ENCODE measurements at regions not wholly inside any gene's neighbourhood (a gene's known extent, or its start where the extent isn't known, plus 50 kb on each side); places are given as distances from the start of the nearest gene placed in this dataset.

DNA sequence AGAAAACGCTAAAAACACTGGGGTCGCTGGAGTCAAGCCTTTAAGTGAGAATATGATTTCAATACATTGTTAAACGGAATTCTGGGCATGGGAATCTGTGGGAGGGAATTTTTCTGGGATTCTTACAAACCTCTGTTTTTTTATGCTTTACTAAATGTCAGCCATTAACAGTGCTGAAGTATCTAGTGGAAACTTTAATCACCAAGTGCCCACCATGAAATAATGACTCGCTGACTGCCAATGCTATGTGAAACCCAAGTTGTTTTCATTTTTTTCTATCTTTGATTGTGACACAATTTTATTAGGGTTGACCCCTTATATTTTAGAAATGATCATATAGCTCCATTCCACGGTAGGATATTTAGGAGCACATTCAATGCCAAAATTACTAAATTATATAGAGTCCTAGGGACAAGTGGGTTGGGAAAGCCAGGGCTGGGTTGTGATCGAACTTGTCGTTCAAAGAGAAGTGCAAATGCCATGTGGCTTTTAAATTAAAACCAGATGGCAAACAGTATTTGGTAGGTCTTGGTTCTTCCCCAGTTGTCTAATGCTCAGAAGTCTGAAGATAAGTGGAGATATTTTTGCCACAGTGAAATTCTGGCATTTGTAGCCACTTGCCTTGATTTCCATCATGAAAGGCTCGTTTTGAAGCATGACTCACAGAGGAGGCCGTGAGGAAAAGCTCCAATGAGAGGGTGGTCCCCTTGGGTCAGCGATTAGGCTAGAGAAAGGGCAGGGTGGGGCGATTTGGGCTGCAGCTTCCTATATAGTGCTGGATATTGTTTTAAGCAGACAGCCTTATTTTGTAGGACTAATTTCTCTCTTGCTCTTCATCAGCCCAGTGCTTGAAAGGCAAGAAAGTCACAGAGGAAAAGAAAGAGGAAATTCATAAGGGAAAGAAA is 254.4 kb upstream of the JAG1 start:
- Histone ChIP-seq H3K79me2 (ENCODE audit: insufficient read depth, low read length) (no peaks in the 10 kb centered on the region), H4K20me1 (ENCODE audit: insufficient read depth) (no peaks in the 10 kb centered on the region), H3K4me2 (ENCODE audit: low read length) (no peak overlapping the region), H3K9me3 (ENCODE audit: control insufficient read depth in 1 of 2, insufficient read depth in 1 of 2, low read depth in 1 of 2, low read length in 2 of 2) (no peaks in the 10 kb centered on the region), H3K36me3 (ENCODE audit: control insufficient read depth in 1 of 2, insufficient read depth in 2 of 2, low read length in 2 of 2) (no peaks in the 10 kb centered on the region), H3K9me2 (ENCODE audit: insufficient read depth) (no peaks in the 10 kb centered on the region; the same call in 1 of the 2 replicates), H3K4me1 (ENCODE audit: control insufficient read depth in 1 of 2, insufficient read depth in 2 of 2, low read length in 2 of 2) (peaks cover 2% of the 10 kb centered on the region in 2 experiments; a peak in 3 of 4 replicates), H3K9ac (ENCODE audit: low read length) (no peak overlapping the region), H2AFZ (ENCODE audit: low read depth, low read length, poor library complexity, severe bottlenecking) (no peak overlapping the region), H3K4me3 (replicated peaks in 1 of 2; ENCODE audit: low read depth in 1 of 2, low read length in 2 of 2) (no peak overlapping the region), H3K27ac (ENCODE audit: low read depth, low read length) (no peak overlapping the region), H3K27me3 (ENCODE audit: insufficient read depth, low read length) (no peaks in the 10 kb centered on the region)
- POLR2A ChIA-PET = no interaction called here
- RAD21 ChIA-PET (ENCODE audit: low non-redundant PET in 1 of 2, low total read pairs in 2 of 2, uncharacterized antibody in 2 of 2, unreplicated experiment in 2 of 2) = interaction anchor here in 1 of 2 experiments (0.6 kb wide), 1 partner anchor 339 kb away, joined by 3 read pairs; no protein-coding TSS in a partner anchor
- ATAC-seq (no peak), DNase-seq (ENCODE audit: low read depth, low spot score) (no peak)
- no TSS peak for BruUV-seq (replicated peaks)
- intact Hi-C loops (cut with micrococcal nuclease) = no loop called here
- TF ChIP-seq TCF7L2 (IDR thresholded peaks at IDR 0.05; ENCODE audit: borderline replicate concordance, extremely low read depth, insufficient read depth, insufficient read length) = no peak
- no peak for TF ChIP-seq JUND (IDR thresholded peaks at IDR 0.05)
- no peak for TF ChIP-seq EZH2phosphoT487 (IDR thresholded peaks at IDR 0.05; ENCODE audit: borderline replicate concordance)
- TF ChIP-seq FOSL1 (IDR thresholded peaks at IDR 0.05; ENCODE audit: low read depth) = no peak
- TF ChIP-seq CBX3 (IDR thresholded peaks at IDR 0.05; ENCODE audit: low read depth) = no peak
- TF ChIP-seq RAD21 (IDR thresholded peaks at IDR 0.05; ENCODE audit: low read depth) = no peak
- TF ChIP-seq SRF (IDR thresholded peaks at IDR 0.05; ENCODE audit: low read depth) = no peak
- TF ChIP-seq ZFX (IDR thresholded peaks at IDR 0.05) = no peak
- no peak for TF ChIP-seq POLR2AphosphoS5 (IDR thresholded peaks at IDR 0.05; ENCODE audit: low read depth, low read length)
- no peak for TF ChIP-seq POLR2A (IDR thresholded peaks at IDR 0.05; ENCODE audit: borderline replicate concordance, extremely low read depth, insufficient read depth, insufficient read length)
- no peak for TF ChIP-seq EZH2 (IDR thresholded peaks at IDR 0.05)
- CTCF ChIA-PET = no interaction called here
